HepG2 (cell line): ENCODE measurements at regions not wholly inside any gene's neighbourhood (a gene's known extent, or its start where the extent isn't known, plus 50 kb on each side); places are given as distances from the start of the nearest gene placed in this dataset.

Experiments used
- ATAC-seq: fragments of 200-7000 bp; cut with Tn5 transposase; 3 replicates; pipeline ENCODE4 v1.9.1; 2020; ENCODE audit warnings: mild to moderate bottlenecking, moderate library complexity
- BruUV-seq: library from RNA; stranded (reverse); fragments of 400-500 nt; replicated peaks from 2 replicates; lab custom pipeline; 2021; lab: Mats Ljungman, UMichigan
- CTCF ChIA-PET: fragments of 300-600 bp; formaldehyde crosslinking; extraction: SDS; loops from one replicate; lab custom pipeline; 2021; ENCODE audit warnings: low total read pairs, inconsistent platforms, low intra/inter-chr PET ratio; lab: Yijun Ruan, JAX
- POLR2A ChIA-PET: fragments of 350-600 bp; sonication (Branson Sonifier 250); formaldehyde crosslinking; loops from one replicate; lab custom pipeline; 2020; ENCODE audit warnings: antibody characterized with exemption, inconsistent platforms; lab: Yijun Ruan, JAX
- DNase-seq: peaks from one replicate; pipeline ENCODE4 v3.0.0-alpha.2; 2015; ENCODE audit warnings: low spot score
- FAIRE-seq: peaks from 3 replicates; lab custom pipeline; 2011; peaks lifted over from hg19 to GRCh38; lab: Jason Lieb, UNC
- H2AFZ ChIP-seq: one replicate; pipeline ENCODE4 v1.6.1; 2011; ENCODE audit warnings: low read length, inconsistent platforms
- H3K27ac ChIP-seq: fragments of 300-600 bp; 3 replicates; pipeline ENCODE4 v1.8.0; 2011; ENCODE audit warnings: mixed run types, mild to moderate bottlenecking, mixed read lengths, low read length, inconsistent platforms; ENCODE audit not compliant: insufficient read depth; ENCODE audit errors: extremely low read length
- H3K27me3 ChIP-seq, 2 experiments: fragments of 200-600 bp in 1 of 2; 2 replicates in 1 of 2; 3 replicates in 1 of 2; pipeline versions ENCODE4 v1.6.0 to v1.8.0; 2011; ENCODE audit warnings: low read length in 2 of 2, mild to moderate bottlenecking in 2 of 2, moderate library complexity in 2 of 2, inconsistent platforms in 1 of 2; ENCODE audit not compliant: insufficient read depth in 2 of 2, control insufficient read depth in 1 of 2
- H3K36me3 ChIP-seq, 2 experiments: fragments of 200-600 bp in 1 of 2; replicated peaks in 1 of 2; 2 replicates in 1 of 2; 3 replicates in 1 of 2; pipeline versions ENCODE4 v1.5.1 to v1.8.0; 2011; ENCODE audit warnings: low read length in 2 of 2, inconsistent platforms in 1 of 2; ENCODE audit not compliant: insufficient read depth in 2 of 2, control insufficient read depth in 1 of 2
- H3K4me1 ChIP-seq: 2 replicates; pipeline ENCODE4 v1.5.1; 2012; ENCODE audit warnings: low read length, inconsistent platforms; ENCODE audit not compliant: insufficient read depth
- H3K4me2 ChIP-seq: 2 replicates; pipeline ENCODE4 v1.6.0; 2011; ENCODE audit warnings: low read depth, low read length, inconsistent platforms
- H3K4me3 ChIP-seq, 3 experiments: fragments of 200-600 bp in 1 of 3; sonication (generic), shearing (Covaris generic) in 1 of 3; replicated peaks in 1 of 3; 2 replicates each; pipeline ENCODE4 v1.5.1; 2011 to 2016; ENCODE audit warnings: low read length in 3 of 3, inconsistent platforms in 2 of 3, low read depth in 2 of 3, mild to moderate bottlenecking in 2 of 3, control low read depth in 1 of 3, mixed read lengths in 1 of 3; ENCODE audit not compliant: insufficient read depth in 1 of 3
- H3K79me2 ChIP-seq: one replicate; pipeline ENCODE4 v1.6.1; 2011; ENCODE audit warnings: low read length, inconsistent platforms; ENCODE audit not compliant: insufficient read depth
- H3K9ac ChIP-seq: 2 replicates; pipeline ENCODE4 v1.6.0; 2011; ENCODE audit warnings: mild to moderate bottlenecking, low read depth, low read length, inconsistent platforms; ENCODE audit not compliant: insufficient read depth
- H3K9me3 ChIP-seq: 2 replicates; pipeline ENCODE4 v1.5.1; 2012; ENCODE audit warnings: mild to moderate bottlenecking, low read length
- H4K20me1 ChIP-seq: 2 replicates; pipeline ENCODE4 v1.6.0; 2011; ENCODE audit warnings: inconsistent platforms, mild to moderate bottlenecking, low read length, moderate library complexity; ENCODE audit not compliant: insufficient read depth
- CBX5 ChIP-seq: sonication (generic); formaldehyde crosslinking; IDR thresholded peaks from 2 replicates; pipeline ENCODE4 v1.4.0; 2020; ENCODE audit warnings: missing genetic modification reagents, borderline replicate concordance
- DMAP1 ChIP-seq: IDR thresholded peaks from 2 replicates; pipeline ENCODE4 v1.6.1; 2016
- NFKBIZ ChIP-seq: IDR thresholded peaks from 2 replicates; pipeline ENCODE4 v1.6.1; 2018; ENCODE audit warnings: missing genetic modification reagents, missing compliant biosample characterization
- SMARCC2 ChIP-seq: fragments of 450-650 bp; IDR thresholded peaks from 2 replicates; pipeline ENCODE4 v1.6.1; 2017; ENCODE audit warnings: antibody characterized with exemption, mild to moderate bottlenecking
- ZNF598 ChIP-seq: sonication (generic); formaldehyde crosslinking; IDR thresholded peaks from 2 replicates; pipeline ENCODE4 v1.5.1; 2020; ENCODE audit warnings: mild to moderate bottlenecking, missing genetic modification reagents, borderline replicate concordance
- WGBS: methylation state at CpG from one replicate; pipeline ENCODE4 v1.1.6; 2017; ENCODE audit warnings: low lambda C conversion rate; 5-methylcytosine and 5-hydroxymethylcytosine counted together
- in situ Hi-C: cut with HindIII; loops from 2 replicates; pipeline ENCODE4 v1.10.0; 2017; ENCODE audit warnings: low pct_unique_long_range_greater_than_20kb; ENCODE audit not compliant: extremely low pct_ligation_motif_present
- intact Hi-C: fragments of 100-400 bp; cut with micrococcal nuclease; formaldehyde crosslinking; loops from one replicate; pipeline ENCODE4 v1.10.0; 2022; ENCODE audit not compliant: unreplicated experiment
- TF ChIP-seq, protein P1 (sequence below): sonication (generic); formaldehyde crosslinking; IDR thresholded peaks from 2 replicates; pipeline ENCODE4 v1.9.0; 2022; ENCODE audit warnings: missing genetic modification reagents, mild to moderate bottlenecking, borderline replicate concordance
- TF ChIP-seq, protein P2 (sequence below): sonication (generic); formaldehyde crosslinking; IDR thresholded peaks from 2 replicates; pipeline ENCODE4 v1.5.1; 2020; ENCODE audit warnings: missing genetic modification reagents, mild to moderate bottlenecking, borderline replicate concordance
- TF ChIP-seq, protein P3 (sequence below): sonication (generic); formaldehyde crosslinking; IDR thresholded peaks from 2 replicates; pipeline ENCODE4 v1.5.1; 2020; ENCODE audit warnings: missing genetic modification reagents, mild to moderate bottlenecking, borderline replicate concordance

DNA sequence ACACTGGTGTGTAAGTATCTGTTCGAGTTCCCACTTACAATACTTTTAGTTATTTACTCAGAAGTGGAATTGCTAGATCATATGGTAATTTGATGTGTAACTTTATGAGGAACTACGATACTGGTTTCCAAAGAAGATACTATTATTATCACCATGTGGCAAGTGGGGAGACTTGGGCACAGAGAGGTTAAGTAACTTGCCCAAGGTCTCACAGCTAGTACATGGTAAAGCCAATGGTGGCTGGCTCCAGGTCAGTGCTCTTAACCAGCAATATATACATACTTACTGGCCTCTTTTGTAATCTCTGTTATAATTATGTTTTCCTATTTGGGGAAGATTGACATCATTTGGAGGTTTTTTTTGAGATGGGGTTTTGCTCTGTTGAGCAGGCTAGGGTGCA is 138.9 kb upstream of the HNRNPU start:
- FAIRE-seq: no peak
- CTCF ChIA-PET: no interaction called here

More for the DNA sequence above, 138.9 kb upstream of the HNRNPU start:
- no peaks in the 10 kb centered on the region for H3K9me3 ChIP-seq
- H3K4me3 ChIP-seq: no peak overlapping the region
- TF ChIP-seq ZNF598 (CRISPR knock-in tag) (no peak), SMARCC2 (no peak), DMAP1 (CRISPR knock-in tag) (no peak), NFKBIZ (no peak), CBX5 (CRISPR knock-in tag) (no peak)
- TF ChIP-seq, protein P1, sequence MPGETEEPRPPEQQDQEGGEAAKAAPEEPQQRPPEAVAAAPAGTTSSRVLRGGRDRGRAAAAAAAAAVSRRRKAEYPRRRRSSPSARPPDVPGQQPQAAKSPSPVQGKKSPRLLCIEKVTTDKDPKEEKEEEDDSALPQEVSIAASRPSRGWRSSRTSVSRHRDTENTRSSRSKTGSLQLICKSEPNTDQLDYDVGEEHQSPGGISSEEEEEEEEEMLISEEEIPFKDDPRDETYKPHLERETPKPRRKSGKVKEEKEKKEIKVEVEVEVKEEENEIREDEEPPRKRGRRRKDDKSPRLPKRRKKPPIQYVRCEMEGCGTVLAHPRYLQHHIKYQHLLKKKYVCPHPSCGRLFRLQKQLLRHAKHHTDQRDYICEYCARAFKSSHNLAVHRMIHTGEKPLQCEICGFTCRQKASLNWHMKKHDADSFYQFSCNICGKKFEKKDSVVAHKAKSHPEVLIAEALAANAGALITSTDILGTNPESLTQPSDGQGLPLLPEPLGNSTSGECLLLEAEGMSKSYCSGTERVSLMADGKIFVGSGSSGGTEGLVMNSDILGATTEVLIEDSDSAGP: no peak
- TF ChIP-seq, protein P2, sequence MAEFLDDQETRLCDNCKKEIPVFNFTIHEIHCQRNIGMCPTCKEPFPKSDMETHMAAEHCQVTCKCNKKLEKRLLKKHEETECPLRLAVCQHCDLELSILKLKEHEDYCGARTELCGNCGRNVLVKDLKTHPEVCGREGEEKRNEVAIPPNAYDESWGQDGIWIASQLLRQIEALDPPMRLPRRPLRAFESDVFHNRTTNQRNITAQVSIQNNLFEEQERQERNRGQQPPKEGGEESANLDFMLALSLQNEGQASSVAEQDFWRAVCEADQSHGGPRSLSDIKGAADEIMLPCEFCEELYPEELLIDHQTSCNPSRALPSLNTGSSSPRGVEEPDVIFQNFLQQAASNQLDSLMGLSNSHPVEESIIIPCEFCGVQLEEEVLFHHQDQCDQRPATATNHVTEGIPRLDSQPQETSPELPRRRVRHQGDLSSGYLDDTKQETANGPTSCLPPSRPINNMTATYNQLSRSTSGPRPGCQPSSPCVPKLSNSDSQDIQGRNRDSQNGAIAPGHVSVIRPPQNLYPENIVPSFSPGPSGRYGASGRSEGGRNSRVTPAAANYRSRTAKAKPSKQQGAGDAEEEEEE: no peak
- TF ChIP-seq, protein P3, sequence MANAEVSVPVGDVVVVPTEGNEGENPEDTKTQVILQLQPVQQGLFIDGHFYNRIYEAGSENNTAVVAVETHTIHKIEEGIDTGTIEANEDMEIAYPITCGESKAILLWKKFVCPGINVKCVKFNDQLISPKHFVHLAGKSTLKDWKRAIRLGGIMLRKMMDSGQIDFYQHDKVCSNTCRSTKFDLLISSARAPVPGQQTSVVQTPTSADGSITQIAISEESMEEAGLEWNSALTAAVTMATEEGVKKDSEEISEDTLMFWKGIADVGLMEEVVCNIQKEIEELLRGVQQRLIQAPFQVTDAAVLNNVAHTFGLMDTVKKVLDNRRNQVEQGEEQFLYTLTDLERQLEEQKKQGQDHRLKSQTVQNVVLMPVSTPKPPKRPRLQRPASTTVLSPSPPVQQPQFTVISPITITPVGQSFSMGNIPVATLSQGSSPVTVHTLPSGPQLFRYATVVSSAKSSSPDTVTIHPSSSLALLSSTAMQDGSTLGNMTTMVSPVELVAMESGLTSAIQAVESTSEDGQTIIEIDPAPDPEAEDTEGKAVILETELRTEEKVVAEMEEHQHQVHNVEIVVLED: no peak
- H2AFZ ChIP-seq: no peak overlapping the region
- no peak for DNase-seq
- no peaks in the 10 kb centered on the region for H3K27me3 ChIP-seq
- H3K9ac ChIP-seq: no peak overlapping the region
- WGBS: 98% methylated on average over 2 of the region's 2 CpGs
- no peak for ATAC-seq
- H4K20me1 ChIP-seq: no peaks in the 10 kb centered on the region
- H3K4me2 ChIP-seq: no peak overlapping the region
- no peaks in the 10 kb centered on the region for H3K4me1 ChIP-seq
- POLR2A ChIA-PET: no interaction called here
- BruUV-seq: no TSS peak
- H3K79me2 ChIP-seq: no peaks in the 10 kb centered on the region
- intact Hi-C loops: no loop called here
- in situ Hi-C loops: no loop called here
- H3K36me3 ChIP-seq: 0 out of 5 replicates have a peak, but pooled peaks cover 0 to 3% of the 10 kb centered on the region in 2 experiments
- H3K27ac ChIP-seq: no peak overlapping the region
